ENCODE measurements at regions not wholly inside any gene's neighbourhood (a gene's known extent, or its start where the extent isn't known, plus 50 kb on each side); places are given as distances from the start of the nearest gene placed in this dataset.

DNA sequence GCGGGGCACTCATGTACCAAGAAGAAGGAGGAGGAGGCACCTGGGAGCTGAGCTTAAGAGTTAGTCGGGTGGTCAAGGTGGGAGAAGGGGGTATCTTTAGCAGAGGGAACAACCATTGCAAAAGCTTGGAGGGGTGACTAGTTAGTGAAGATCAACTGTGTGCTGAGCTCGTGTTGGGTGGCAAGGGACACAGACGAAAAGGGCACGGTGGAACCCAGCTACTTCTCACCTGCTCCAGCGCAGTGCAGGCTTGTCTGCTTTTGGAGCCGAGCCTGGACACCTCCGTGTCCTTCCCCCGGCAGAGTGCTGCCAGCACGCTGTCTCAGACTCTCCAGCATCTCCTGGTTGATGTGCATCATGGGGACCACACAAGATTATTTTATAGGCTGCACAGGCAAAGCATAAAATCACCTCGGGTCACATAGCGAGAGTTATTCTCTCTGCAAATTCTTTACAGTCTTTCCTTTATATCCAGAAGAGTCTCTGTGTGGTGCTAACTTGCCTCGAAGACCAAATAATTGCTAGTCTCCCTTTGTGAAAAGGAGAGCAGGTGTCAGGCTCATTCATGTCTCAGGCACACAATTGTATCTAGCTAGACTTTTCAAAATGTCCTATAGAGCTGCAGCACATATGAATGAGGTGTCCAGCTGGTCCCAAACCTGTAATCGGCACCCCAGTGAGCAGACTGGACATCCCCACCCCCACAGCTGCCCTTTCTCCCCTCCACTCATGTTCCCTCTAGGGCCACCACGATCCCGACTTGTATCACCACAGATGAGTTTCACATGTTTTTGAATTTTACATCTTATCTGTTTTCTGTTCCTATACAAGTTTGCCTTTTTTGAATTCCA is 123.4 kb downstream of the CEBPB start:
- no peak for DNase-seq
- H3K4me3 Mint-ChIP-seq = no peak overlapping the region
- no peaks in the 10 kb centered on the region for H3K36me3 Mint-ChIP-seq (ENCODE audit: low read depth)
- no peak overlapping the region for H3K27ac Mint-ChIP-seq
- H3K4me1 Mint-ChIP-seq (ENCODE audit: low read depth) = peaks cover 7% of the 10 kb centered on the region
- no peaks in the 10 kb centered on the region for H3K9me3 Mint-ChIP-seq
- peaks cover 26% of the 10 kb centered on the region for H3K27me3 Mint-ChIP-seq

DNA sequence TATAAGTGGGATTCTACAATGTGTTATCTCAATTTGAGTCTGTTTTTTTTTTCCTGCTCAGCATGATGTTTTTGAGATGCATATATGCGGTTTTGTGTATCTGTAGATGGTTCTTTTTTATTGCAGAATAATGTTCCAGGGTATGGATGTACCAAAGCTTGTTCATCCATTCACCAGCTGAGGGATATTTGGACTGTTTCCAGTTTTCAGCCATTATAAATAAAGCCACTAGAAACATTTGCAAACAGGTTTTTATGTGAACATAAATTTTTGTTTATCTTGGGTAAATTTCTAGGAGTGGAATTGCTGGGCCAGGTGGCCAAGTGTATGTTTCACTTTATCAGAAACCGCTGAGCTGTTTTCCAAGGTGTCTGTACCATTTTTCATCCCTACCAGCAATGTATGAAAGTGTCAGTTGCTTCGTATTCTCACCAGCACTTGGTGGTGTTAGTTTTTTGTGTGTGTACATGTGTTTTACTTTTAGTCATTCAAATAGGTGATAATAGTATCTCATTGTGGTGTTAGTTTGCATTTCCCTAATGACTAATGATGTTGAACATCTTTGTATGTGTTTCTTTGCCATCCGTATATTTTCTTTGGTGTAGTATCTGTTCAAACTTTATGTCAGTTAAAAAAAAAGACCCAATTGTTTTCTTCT is 124.2 kb downstream of the CEBPB start:
- Mint-ChIP-seq H3K27ac (no peak overlapping the region), H3K9me3 (no peaks in the 10 kb centered on the region), H3K4me3 (no peak overlapping the region), H3K4me1 (ENCODE audit: low read depth) (peaks cover 12% of the 10 kb centered on the region), H3K27me3 (peaks cover 26% of the 10 kb centered on the region), H3K36me3 (ENCODE audit: low read depth) (no peaks in the 10 kb centered on the region)
- no peak for DNase-seq

DNA sequence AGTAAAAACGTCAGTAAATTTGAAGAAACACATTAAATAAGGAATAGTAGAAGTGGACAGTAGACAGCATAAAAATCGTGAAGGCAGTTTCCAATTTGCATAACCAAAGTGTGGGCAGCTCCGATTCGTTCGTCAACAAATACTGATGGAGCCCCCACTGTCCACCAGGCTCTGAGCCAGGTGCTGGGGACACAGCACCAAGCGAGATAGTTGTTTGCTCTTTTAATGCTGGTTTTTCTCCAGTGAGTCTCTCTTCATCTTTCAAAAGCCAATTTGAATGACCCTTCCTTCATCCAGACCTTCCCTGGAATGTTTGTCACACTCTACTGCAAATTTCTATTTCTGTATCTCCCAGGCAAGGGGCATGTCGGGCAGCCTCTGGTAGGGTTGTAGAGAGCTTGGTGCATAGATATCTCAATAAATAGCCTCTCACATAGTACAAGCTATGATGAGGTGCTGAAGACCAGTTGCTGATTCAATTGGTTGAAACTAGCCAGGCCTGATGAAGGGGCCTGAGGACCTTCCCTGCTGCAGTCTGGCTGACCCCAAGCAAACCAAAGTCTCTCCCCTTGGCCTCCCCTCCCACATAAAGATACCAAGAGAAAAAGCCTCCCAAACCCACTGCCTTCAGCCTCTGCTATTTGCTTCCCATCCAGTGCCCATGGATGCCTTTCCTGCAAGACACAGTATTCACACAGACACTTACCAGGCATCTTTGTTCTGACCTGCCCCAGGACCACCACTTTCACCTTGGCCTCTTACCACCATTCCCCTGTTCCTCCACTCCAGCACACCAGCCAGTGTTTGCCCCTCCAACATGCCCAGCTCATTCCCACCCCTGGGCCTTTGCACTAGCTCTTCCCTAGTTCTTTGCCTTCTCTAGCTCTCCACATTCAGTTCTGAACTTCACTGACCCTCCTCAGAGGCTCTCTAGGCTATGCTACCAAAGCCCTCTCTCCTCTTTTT is 125.2 kb downstream of the CEBPB start:
- Mint-ChIP-seq H3K27ac (no peak overlapping the region), H3K36me3 (ENCODE audit: low read depth) (no peaks in the 10 kb centered on the region), H3K9me3 (no peaks in the 10 kb centered on the region), H3K4me1 (ENCODE audit: low read depth) (peaks cover 15% of the 10 kb centered on the region), H3K27me3 (peaks cover 32% of the 10 kb centered on the region), H3K4me3 (no peak overlapping the region)
- DNase-seq = no peak

DNA sequence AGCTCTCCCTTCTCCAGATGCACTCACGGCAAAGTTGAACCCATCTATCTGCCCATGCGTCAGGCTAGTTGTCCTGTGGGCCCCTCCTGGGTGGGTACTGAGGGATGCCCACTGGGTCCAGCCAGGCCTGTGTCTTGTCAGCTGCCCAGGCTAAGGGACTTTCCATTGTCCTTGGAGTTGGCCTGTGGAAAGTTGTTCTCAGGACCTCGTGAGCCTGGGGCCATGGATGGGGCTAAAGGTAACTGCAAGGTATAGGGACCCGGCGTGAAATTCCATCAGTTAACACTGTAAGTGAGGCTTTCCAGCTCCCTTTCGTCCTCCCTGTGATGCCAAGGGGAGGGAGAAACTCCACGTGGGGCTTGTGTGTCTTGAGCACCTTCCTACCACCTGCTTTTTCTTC is 126.5 kb downstream of the CEBPB start:
- Mint-ChIP-seq H3K4me3 (no peak overlapping the region), H3K36me3 (ENCODE audit: low read depth) (no peaks in the 10 kb centered on the region), H3K27me3 (peaks cover 33% of the 10 kb centered on the region), H3K4me1 (ENCODE audit: low read depth) (peaks cover 22% of the 10 kb centered on the region), H3K9me3 (no peaks in the 10 kb centered on the region), H3K27ac (no peak overlapping the region)
- DNase-seq = no peak

DNA sequence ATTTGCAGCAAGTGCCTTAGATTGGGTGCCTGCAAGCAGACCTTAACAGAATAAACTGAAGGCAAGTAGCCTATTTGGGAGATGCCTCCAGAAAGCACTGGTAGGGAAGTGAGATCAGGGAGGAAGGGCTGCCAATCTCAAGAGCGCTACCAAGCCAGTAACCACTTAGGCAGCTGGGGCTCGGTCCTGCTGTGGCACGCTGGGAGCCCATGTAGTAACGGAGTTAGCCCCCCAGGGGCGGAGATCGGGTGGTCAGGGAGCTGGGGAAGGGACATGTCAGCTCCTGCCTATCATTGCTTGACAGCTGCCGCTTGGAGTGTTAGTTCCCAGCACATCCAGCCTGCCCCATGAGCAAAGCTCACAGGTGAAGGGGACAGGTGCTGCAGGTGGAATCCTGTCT is 127.0 kb downstream of the CEBPB start:
- Mint-ChIP-seq H3K4me3 (no peak overlapping the region), H3K27me3 (peaks cover 34% of the 10 kb centered on the region), H3K9me3 (no peaks in the 10 kb centered on the region), H3K36me3 (ENCODE audit: low read depth) (no peaks in the 10 kb centered on the region), H3K4me1 (ENCODE audit: low read depth) (peaks cover 22% of the 10 kb centered on the region), H3K27ac (no peak overlapping the region)
- DNase-seq = no peak

DNA sequence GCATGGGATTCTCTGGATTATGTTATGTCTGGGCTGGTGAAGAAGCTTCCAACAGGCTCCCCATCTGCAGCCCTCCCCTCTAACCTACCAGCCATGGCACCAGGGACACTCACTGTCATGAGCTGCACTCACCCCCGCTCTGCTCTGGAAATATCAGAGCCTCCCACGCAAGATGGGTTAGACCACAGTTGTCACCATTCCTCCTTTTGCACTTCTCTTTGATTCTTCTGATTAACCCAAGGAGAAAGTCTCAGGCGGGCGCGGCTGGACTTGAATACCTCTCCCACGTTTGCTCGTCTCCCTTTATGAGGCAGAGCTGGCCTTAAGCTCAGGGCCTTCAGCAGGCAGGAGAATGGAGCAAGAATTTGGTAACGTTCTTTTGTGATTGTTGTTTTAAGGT is 128.1 kb downstream of the CEBPB start:
- peaks cover 22% of the 10 kb centered on the region for H3K4me1 Mint-ChIP-seq (ENCODE audit: low read depth)
- no peak for DNase-seq
- H3K27ac Mint-ChIP-seq = no peak overlapping the region
- H3K27me3 Mint-ChIP-seq = peaks cover 30% of the 10 kb centered on the region
- H3K4me3 Mint-ChIP-seq = no peak overlapping the region
- H3K9me3 Mint-ChIP-seq = no peaks in the 10 kb centered on the region
- no peaks in the 10 kb centered on the region for H3K36me3 Mint-ChIP-seq (ENCODE audit: low read depth)

DNA sequence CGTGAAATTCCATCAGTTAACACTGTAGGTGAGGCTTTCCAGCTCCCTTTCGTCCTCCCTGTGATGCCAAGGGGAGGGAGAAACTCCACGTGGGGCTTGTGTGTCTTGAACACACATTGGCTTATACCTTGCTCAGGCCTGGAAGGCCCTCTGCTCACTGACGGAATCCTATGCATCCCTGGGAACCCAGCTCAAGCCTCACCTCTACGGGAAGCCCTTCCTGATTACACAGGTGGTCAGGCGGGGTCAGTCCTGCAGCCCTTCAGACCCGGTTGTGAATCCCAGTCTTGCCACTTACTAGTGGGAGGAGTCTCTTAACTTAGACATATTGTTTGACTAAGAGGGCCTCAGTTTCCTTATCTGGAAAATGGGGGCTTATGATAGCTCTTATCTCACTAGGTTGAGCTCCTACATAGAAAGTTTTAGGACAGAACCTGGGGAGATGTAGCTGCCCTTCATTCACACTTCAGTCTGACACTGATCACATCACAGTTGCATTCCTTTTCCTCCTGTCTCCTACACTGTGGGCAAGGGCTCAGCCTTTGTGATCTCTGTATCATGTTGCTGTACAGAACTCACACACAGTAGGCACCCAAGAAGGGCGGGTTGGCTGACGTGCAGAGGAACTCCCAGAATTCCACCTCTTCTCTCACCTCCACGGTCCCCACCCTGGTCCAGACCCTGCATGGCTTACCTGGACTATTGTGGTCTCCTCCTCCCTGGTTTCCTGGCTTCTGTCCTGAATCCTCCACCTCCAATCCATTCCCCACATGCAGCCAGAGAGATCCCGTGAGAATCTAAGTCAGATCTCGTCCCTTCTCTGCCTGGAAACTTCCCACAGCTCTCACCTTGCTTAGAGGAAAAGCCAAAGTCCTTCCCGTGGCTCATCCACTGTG is 129.6 kb downstream of the CEBPB start:
- Mint-ChIP-seq H3K4me3 (no peak overlapping the region), H3K36me3 (ENCODE audit: low read depth) (no peaks in the 10 kb centered on the region), H3K4me1 (ENCODE audit: low read depth) (peaks cover 20% of the 10 kb centered on the region), H3K9me3 (no peaks in the 10 kb centered on the region), H3K27ac (peak overlapping the region; percentile 3), H3K27me3 (peaks cover 24% of the 10 kb centered on the region)
- no peak for DNase-seq

DNA sequence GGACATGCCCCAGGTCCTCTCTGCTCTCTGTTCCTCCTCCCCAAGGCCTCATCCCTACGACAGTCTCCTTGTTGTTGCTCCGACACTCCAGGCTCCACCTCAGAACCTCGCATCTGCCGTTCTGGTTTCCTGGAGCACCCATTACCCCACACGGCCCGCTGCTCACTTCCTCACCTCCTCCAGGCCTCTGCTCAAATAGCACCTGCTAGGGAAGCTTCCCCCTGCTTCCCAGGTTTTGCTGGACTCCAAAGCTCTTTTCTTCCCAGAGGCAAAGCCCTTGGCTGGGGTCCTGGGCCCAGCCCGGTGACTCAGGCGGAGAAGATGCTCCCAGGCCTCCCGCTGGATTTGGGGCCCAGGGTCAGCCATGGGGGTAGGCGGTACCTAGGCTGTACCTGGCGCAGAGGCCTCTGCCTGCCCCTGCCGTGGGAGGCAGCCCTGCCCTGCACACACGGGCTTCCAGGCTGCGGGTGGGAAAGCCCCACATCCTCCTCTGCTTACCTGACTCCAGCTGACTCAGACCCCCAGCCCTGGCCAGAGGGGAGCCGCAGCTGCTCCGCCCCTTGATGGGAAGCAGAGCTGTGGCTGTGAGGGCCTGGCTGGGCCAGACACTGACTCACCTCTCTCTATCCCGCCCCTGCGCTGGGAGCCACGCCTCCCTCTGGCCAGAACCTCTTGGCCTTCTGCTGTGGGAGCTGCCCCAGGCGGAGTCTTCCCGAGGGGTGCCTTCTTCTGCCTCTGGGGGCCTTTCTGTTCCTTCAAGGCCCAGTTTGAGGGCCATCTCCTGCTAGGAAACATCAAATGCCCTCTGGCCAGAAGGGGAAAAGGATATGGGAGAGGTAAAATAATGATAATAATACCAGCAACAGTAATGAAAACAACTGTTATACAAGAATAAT is 130.5 kb downstream of the CEBPB start:
- no peaks in the 10 kb centered on the region for H3K36me3 Mint-ChIP-seq (ENCODE audit: low read depth)

DNA sequence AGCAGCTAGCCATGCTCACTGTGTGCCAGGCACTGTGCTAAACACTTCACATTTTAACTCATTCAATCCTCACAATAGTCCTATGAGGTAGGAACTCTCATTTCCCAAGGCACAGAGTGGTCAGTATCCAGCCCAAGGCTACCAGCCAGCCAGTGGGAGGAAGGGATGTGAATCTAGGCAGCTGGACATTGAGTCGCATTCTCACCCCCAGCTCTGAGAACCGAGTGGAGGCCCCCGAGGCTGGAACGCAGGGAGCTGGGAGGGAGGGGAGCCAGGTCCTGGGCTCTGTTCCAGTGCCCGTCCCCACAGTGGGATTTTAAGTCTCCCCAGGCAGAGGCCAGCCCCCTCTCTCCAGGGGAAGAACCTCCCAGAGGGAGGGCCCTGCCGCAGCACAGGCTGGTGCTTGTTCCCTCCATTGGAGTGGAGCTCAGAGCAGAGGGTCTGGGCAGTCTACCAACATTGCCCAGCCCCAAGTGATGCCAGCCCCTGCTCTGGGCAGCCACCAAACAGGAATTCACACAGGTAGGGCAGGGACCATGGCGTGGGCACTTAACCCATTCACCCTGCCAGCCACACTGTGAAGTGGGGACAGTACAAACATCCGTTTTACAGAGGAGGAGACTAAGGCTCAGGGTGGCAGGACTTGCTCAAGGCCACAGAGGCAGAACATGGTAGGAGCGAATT is 131.3 kb downstream of the CEBPB start:
- no peaks in the 10 kb centered on the region for H3K36me3 Mint-ChIP-seq (ENCODE audit: low read depth)
- H3K4me3 Mint-ChIP-seq = no peak overlapping the region
- H3K27ac Mint-ChIP-seq = no peak overlapping the region
- no peaks in the 10 kb centered on the region for H3K9me3 Mint-ChIP-seq
- DNase-seq = no peak
- peaks cover 17% of the 10 kb centered on the region for H3K27me3 Mint-ChIP-seq
- peaks cover 20% of the 10 kb centered on the region for H3K4me1 Mint-ChIP-seq (ENCODE audit: low read depth)

More for the DNA sequence above, 130.5 kb downstream of the CEBPB start:
- Mint-ChIP-seq H3K27ac (peak overlapping the region; percentile 3), H3K9me3 (no peaks in the 10 kb centered on the region), H3K4me1 (ENCODE audit: low read depth) (peaks cover 20% of the 10 kb centered on the region), H3K27me3 (peaks cover 22% of the 10 kb centered on the region), H3K4me3 (no peak overlapping the region)
- DNase-seq = no peak

DNA sequence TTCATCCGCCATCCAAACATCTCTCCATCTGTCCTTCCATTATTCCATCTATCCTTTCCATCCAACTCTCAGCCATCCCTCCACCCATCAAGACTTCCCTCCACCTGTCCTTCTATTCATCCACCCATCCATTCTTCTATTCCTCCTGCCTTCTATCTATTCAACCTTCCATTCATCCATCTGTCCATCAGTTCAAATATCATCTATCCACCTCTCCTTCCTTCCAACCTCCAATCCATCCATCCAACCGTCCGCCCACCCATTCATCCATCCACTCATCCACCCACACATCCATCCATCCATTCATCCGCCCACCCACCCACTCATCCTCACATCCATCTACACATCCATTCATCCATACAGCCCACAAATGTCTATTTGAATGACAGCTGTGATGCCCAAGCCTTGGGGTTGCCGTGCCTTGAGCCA is 132.1 kb downstream of the CEBPB start:
- Mint-ChIP-seq H3K4me3 (no peak overlapping the region), H3K9me3 (peaks cover under 1% of the 10 kb centered on the region), H3K36me3 (ENCODE audit: low read depth) (no peaks in the 10 kb centered on the region), H3K27ac (no peak overlapping the region), H3K27me3 (peaks cover 13% of the 10 kb centered on the region), H3K4me1 (ENCODE audit: low read depth) (peaks cover 20% of the 10 kb centered on the region)
- DNase-seq = no peak

DNA sequence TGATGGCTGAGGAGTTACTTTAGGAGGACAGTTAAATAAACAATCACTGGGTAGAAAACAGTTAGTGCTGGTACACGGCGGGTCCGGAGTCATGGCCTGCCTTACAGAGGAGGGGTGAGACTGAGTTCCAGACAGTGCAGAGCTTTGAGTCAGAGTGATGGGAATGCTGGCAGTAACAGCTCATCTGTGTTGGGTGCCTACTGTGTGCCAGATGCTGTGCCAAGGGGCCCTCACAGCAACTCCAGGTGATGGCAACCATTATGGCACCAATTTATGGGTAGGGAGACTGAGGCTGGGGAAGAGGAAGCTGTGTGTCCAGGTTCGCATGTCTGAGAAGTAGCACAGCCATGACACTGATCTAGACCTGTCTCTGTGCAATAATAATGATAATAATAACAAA is 132.6 kb downstream of the CEBPB start:
- H3K9me3 Mint-ChIP-seq = peaks cover 2% of the 10 kb centered on the region
- no peak for DNase-seq
- peaks cover 11% of the 10 kb centered on the region for H3K27me3 Mint-ChIP-seq
- H3K27ac Mint-ChIP-seq = no peak overlapping the region
- peaks cover 20% of the 10 kb centered on the region for H3K4me1 Mint-ChIP-seq (ENCODE audit: low read depth)
- H3K36me3 Mint-ChIP-seq (ENCODE audit: low read depth) = no peaks in the 10 kb centered on the region
- no peak overlapping the region for H3K4me3 Mint-ChIP-seq

DNA sequence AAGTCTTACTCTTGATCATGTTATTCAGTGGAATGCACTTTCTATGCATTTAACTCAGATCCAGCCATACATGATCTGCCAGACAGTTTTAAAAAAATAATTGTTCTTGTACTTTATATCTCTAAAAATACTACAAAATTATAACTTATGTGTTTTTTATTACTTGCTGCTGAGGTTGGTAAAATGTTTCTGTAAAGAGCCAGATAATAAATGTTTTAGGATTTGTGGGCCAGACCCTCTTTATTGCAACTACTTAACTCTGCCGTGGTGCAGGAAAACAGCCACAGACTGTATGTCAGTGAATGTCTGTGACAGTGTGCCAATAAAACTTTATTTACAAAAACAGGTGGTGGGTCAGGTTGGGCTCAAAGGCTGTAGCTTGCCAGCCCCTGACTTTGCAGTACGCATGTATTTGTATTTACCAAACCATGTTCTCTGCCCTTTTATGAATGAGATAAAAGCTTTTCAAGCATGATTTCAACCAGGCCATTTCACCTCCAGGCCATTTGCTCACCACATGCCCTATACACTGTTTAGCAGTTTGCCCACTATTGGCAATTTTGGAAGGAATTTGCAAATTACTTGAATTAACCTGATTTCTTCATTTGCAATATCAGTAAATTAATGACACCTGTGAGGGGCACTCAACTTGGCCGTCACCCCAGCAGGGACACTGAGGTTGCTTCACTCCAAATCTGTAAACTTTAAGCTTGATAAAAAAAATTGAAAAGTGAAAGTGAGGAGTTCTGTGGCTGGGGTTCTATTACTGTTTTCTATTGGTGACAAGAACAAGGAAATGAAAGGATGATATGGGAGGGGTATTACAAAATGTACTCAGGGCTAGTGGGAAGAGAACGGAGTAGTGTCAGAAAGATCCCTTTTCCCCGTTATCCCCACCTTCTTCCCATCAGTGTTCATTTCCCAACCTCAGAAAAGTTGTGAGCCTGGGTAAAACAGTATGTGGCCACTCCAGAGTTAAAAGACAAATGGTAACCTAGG is 133.4 kb downstream of the CEBPB start:
- peaks cover 15% of the 10 kb centered on the region for H3K4me1 Mint-ChIP-seq (ENCODE audit: low read depth)
- peaks cover 2% of the 10 kb centered on the region for H3K9me3 Mint-ChIP-seq
- peaks cover 9% of the 10 kb centered on the region for H3K27me3 Mint-ChIP-seq
- H3K36me3 Mint-ChIP-seq (ENCODE audit: low read depth) = no peaks in the 10 kb centered on the region
- no peak overlapping the region for H3K4me3 Mint-ChIP-seq
- H3K27ac Mint-ChIP-seq = no peak overlapping the region
- no peak for DNase-seq
